Peyer's patch (tissue), 4 donors: ENCODE measurements at regions not wholly inside any gene's neighbourhood (a gene's known extent, or its start where the extent isn't known, plus 50 kb on each side); places are given as distances from the start of the nearest gene placed in this dataset.

Experiments
- CTCF ChIP-seq, 6 experiments: fragments of 450-650 bp in 4 of 6; fragments of 200-600 bp in 2 of 6; sonication (generic) in 1 of 6; IDR thresholded peaks; one replicate each; pipeline ENCODE4 v1.5.1; 2017 to 2019; ENCODE audit warnings: antibody characterized with exemption in 6 of 6, mild to moderate bottlenecking in 3 of 6, moderate library complexity in 1 of 6
- POLR2A ChIP-seq, 2 donors: fragments of 450-650 bp; IDR thresholded peaks; one replicate each; pipeline ENCODE4 v1.5.1; 2017; ENCODE audit warnings: antibody characterized with exemption in 2 of 2, mild to moderate bottlenecking in 2 of 2, moderate library complexity in 2 of 2

- TF ChIP-seq CTCF (IDR thresholded peaks at IDR 0.05) (no peak), POLR2A (IDR thresholded peaks at IDR 0.05) (no peak)
These were observed 542.2 kb upstream of the TBL1XR1 start for GRCh38 chr3:177739461-177739860.
